NT2/D1 (cell line): ENCODE measurements at regions not wholly inside any gene's neighbourhood (a gene's known extent, or its start where the extent isn't known, plus 50 kb on each side); places are given as distances from the start of the nearest gene placed in this dataset.

ENCODE experiments used
- DNase-seq: peaks from one replicate; pipeline ENCODE4 v3.0.0-alpha.2; 2011; ENCODE audit warnings: low read depth, low spot score
- H3K27me3 ChIP-seq: 2 replicates; pipeline ENCODE4 v1.6.0; 2011; ENCODE audit warnings: mild to moderate bottlenecking; ENCODE audit not compliant: insufficient read length, insufficient read depth
- H3K36me3 ChIP-seq: 2 replicates; pipeline ENCODE4 v1.6.1; 2011; ENCODE audit warnings: mild to moderate bottlenecking, low read length, mixed read lengths; ENCODE audit not compliant: insufficient read depth, insufficient read length
- H3K4me1 ChIP-seq: 2 replicates; pipeline ENCODE4 v1.5.1; 2011; ENCODE audit not compliant: insufficient read depth, insufficient read length
- H3K4me3 ChIP-seq: 2 replicates; pipeline ENCODE4 v1.5.1; 2011; ENCODE audit warnings: low read depth; ENCODE audit not compliant: insufficient read length
- H3K9ac ChIP-seq: 2 replicates; pipeline ENCODE4 v1.6.0; 2011; ENCODE audit warnings: low read depth; ENCODE audit not compliant: insufficient read length
- H3K9me3 ChIP-seq: 2 replicates; pipeline ENCODE4 v1.5.1; 2011; ENCODE audit warnings: mild to moderate bottlenecking, low read length; ENCODE audit not compliant: insufficient read depth
- SUZ12 ChIP-seq: IDR thresholded peaks from 2 replicates; pipeline ENCODE4 v1.6.1; 2011; ENCODE audit not compliant: insufficient read length, insufficient read depth; ENCODE audit errors: extremely low read depth
- YY1 ChIP-seq: IDR thresholded peaks from 2 replicates; pipeline ENCODE4 v1.6.1; 2011; ENCODE audit not compliant: insufficient read length, insufficient read depth
- ZNF274 ChIP-seq: IDR thresholded peaks from 2 replicates; pipeline ENCODE4 v1.6.1; 2011; ENCODE audit warnings: mild to moderate bottlenecking, low read depth, low read length

GRCh38 chr11:92776676-92777075, 192.8 kb upstream of the MTNR1B start:
- Histone ChIP-seq H3K27me3 (no peaks in the 10 kb centered on the region), H3K9ac (no peak overlapping the region), H3K4me1 (no peaks in the 10 kb centered on the region), H3K36me3 (no peaks in the 10 kb centered on the region), H3K4me3 (no peak overlapping the region), H3K9me3 (no peaks in the 10 kb centered on the region)
- TF ChIP-seq YY1 (no peak), SUZ12 (no peak), ZNF274 (no peak)
- no peak for DNase-seq

GRCh38 chr11:92779746-92780145, 189.7 kb upstream of the MTNR1B start:
- H3K9ac ChIP-seq, result no peak overlapping the region
- H3K4me3 ChIP-seq, result no peak overlapping the region
- DNase-seq, result no peak
- H3K9me3 ChIP-seq, result no peaks in the 10 kb centered on the region
- H3K36me3 ChIP-seq, result no peaks in the 10 kb centered on the region
- H3K4me1 ChIP-seq, result no peaks in the 10 kb centered on the region
- H3K27me3 ChIP-seq, result no peaks in the 10 kb centered on the region
- no peak for TF ChIP-seq YY1
- TF ChIP-seq SUZ12, result no peak
- TF ChIP-seq ZNF274, result no peak

- Histone ChIP-seq H3K27me3 (no peaks in the 10 kb centered on the region), H3K9ac (no peak overlapping the region), H3K36me3 (no peaks in the 10 kb centered on the region), H3K9me3 (no peaks in the 10 kb centered on the region), H3K4me1 (no peaks in the 10 kb centered on the region), H3K4me3 (no peak overlapping the region)
- TF ChIP-seq ZNF274, result no peak
- no peak for TF ChIP-seq SUZ12
- no peak for TF ChIP-seq YY1
- DNase-seq, result no peak
Observed at GRCh38 chr11:92781151-92781550, 188.3 kb upstream of the MTNR1B start.

- H3K4me3 ChIP-seq, result no peak overlapping the region
- H3K9ac ChIP-seq, result no peak overlapping the region
- no peak for DNase-seq
- H3K9me3 ChIP-seq, result no peaks in the 10 kb centered on the region
- no peaks in the 10 kb centered on the region for H3K4me1 ChIP-seq
- no peaks in the 10 kb centered on the region for H3K27me3 ChIP-seq
- H3K36me3 ChIP-seq, result no peaks in the 10 kb centered on the region
- TF ChIP-seq SUZ12 (no peak), ZNF274 (no peak), YY1 (no peak)
Observed at GRCh38 chr11:92782806-92783205, 186.6 kb upstream of the MTNR1B start.

- TF ChIP-seq YY1 (no peak), SUZ12 (no peak), ZNF274 (no peak)
- Histone ChIP-seq H3K27me3 (no peaks in the 10 kb centered on the region), H3K9ac (no peak overlapping the region), H3K9me3 (no peaks in the 10 kb centered on the region), H3K4me3 (no peak overlapping the region), H3K36me3 (no peaks in the 10 kb centered on the region), H3K4me1 (no peaks in the 10 kb centered on the region)
- DNase-seq, result no peak
Observed at GRCh38 chr11:92784331-92784730, 185.1 kb upstream of the MTNR1B start.

GRCh38 chr11:92787638-92788037, 181.8 kb upstream of the MTNR1B start:
- Histone ChIP-seq H3K4me1 (no peaks in the 10 kb centered on the region), H3K9me3 (no peaks in the 10 kb centered on the region), H3K9ac (no peak overlapping the region), H3K4me3 (no peak overlapping the region), H3K36me3 (no peaks in the 10 kb centered on the region), H3K27me3 (no peaks in the 10 kb centered on the region)
- DNase-seq, result no peak
- TF ChIP-seq SUZ12 (no peak), ZNF274 (no peak), YY1 (no peak)

- no peak for DNase-seq
- Histone ChIP-seq H3K36me3 (no peaks in the 10 kb centered on the region), H3K9me3 (no peaks in the 10 kb centered on the region), H3K9ac (no peak overlapping the region), H3K27me3 (no peaks in the 10 kb centered on the region), H3K4me1 (no peaks in the 10 kb centered on the region), H3K4me3 (no peak overlapping the region)
- TF ChIP-seq ZNF274 (no peak), SUZ12 (no peak), YY1 (no peak)
Observed at GRCh38 chr11:92789761-92790160, 179.7 kb upstream of the MTNR1B start.

- TF ChIP-seq YY1 (no peak), ZNF274 (no peak), SUZ12 (no peak)
- Histone ChIP-seq H3K9ac (no peak overlapping the region), H3K4me1 (no peaks in the 10 kb centered on the region), H3K9me3 (no peaks in the 10 kb centered on the region), H3K27me3 (no peaks in the 10 kb centered on the region), H3K4me3 (no peak overlapping the region), H3K36me3 (no peaks in the 10 kb centered on the region)
- no peak for DNase-seq
Observed at GRCh38 chr11:92790366-92790765, 179.1 kb upstream of the MTNR1B start.
